Stimulated activated CD4-positive, alpha-beta T cell treated with anti-CD3 and anti-CD28 coated beads, Interleukin-4, amount 100 ng/mL, for 1 hour (primary cell): ENCODE measurements at regions not wholly inside any gene's neighbourhood (a gene's known extent, or its start where the extent isn't known, plus 50 kb on each side); places are given as distances from the start of the nearest gene placed in this dataset.
"Not testable (repeated sequence)": the region's sequence is repeated elsewhere in the genome, so short reads cannot be mapped to it uniquely, and the experiment has no call there.

Source experiments
- DNase-seq: peaks from one replicate; pipeline ENCODE4 v3.0.0-alpha.2; 2020

DNA sequence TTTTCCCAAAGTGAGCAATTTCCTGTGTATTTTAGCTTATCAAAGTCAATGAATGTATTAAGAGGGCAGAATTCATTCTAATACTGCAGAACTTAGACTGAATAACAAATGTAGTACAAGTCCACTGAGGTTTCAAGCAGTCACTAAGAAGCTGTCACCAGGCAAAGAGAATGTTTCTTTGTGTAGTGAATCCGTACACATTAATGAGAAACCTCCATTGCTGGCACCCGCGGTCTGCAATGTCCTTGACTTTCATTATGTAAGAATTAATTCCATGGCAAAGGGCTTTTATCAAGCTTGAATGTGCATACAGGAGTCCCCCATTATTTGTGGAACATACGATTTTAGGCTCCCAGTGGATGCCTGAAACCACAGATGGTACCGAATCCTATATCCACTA is 719.5 kb upstream of the TMPRSS15 start:
- no peak for DNase-seq

DNA sequence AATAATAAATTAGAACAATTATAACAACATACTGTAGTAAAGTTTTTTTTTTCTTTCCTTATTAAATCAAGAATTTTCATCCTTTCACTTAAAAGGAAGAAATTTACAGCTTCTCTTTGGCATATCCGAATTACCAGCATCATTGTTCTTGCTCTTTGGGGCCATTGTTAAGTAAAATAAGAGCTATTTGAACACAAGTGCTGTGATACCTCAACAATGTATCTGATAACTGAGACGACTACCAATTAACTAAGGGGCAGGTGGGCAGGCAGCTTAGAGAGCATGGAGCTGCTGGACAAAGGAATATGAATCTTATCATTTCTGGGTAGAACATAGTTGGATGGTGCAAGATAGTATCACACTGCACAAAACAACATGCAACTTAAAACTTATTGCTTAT is 719.9 kb upstream of the TMPRSS15 start:
- DNase-seq = no peak

DNA sequence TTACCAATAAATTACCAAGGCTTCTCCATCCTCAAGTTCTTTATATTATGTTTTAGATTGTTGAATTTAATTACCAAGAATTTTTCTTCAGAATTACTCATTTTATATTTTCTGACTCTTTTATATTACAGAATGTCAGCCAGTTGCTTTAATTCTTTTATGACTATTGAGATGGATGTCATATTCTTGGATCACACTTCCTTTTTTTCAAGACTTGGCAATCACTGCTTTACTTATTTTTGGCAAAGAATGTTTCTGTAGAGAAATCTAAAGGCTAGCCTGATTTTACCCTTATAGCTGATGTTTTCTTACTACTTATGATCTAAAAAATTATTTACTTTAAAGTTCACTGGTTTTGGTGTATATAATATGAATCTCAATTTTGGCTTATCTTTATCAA is 721.1 kb upstream of the TMPRSS15 start:
- no peak for DNase-seq

DNA sequence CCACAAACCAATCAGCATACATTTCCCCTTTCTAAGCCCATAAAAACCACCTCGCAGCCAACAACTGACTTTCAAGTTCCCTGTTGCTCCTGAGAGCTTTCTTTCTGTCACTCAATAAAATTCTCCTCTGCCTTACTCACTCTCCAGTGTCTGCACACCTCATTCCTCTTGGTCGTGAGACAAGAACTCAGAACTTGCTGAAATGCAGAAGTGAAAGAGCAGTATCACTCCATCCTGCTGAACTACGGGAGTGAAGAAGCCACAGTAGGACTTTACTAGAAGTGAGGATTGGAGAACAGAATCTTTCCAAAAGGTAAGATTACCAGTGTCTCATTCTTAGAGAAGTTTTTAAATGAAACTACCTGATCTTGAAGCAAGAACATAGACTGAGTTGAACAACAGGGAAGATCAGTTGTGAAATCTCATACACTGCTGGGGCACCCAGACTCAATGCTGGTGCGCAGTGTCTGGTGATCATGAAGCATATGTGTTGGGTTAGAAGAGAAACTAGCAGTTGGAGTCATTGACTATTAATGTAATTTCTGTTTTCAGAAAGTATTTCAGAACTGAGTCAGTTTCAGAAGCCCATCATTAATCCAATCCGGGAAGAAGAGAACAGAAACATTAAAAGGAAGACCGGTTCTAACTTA is 726.9 kb upstream of the TMPRSS15 start:
- DNase-seq = no peak

DNA sequence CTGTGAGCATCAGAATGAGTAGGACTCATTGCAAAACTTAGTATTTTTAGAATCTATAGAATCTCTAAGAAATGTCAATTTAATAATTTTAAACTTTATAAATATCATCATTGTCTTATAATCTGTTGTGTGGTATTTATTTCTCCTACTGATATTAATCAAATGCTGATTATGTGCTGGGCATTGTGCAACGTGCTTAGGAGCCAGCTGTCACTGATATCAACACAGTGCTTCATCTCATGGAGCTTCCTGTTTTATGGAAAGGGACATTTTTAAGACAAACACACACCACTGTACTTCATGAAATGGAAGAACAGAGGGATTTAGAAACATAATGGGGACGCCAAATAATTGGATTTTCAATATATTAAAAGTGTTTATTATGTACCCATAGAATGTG is 737.9 kb upstream of the TMPRSS15 start:
- no peak for DNase-seq

DNA sequence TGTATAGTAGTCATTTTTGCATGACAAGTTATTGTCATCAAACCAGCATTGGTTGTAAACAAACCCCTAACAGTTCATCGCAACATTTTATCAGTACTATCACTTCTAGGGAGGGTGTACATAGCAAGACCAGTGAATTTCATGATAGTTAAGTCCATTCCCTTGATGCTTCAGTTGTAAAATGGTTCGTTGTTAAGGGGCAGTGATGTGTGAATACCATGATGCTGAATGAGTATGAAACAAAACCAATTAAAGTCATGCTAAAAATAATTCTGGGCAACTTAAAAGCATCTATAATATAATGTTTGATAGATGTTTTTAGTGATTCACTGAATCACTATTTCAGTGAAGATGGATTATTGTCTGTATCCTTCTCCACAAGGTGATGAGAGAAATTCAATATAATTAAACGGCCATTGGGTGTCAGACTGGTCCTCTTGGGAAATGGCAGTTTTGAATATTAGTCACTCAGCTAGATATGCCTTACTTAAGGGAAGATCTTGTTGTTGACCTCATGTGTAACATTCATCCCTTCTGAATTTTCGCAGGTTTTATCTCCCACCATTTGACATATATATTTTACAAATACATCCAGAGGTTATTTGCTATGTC is 742.2 kb upstream of the TMPRSS15 start:
- DNase-seq = no peak

DNA sequence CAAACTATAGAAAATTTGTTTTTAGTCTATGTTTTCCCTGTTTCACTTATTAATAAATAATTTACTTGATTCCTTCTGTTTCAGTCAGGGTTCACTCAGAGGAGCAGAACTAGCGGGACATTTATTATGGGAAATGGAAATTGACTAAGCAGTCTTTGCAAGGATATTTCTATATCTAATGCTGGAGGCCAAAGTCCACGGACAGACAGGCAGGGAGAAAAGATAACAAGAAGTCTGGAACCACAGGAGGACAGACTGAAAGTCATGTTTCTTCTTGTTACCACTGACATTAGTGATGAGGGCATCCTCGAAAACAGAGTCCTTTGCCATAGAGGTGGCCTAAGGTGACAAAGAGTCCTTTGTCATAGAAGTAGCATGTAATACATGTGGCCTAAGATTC is 744.5 kb upstream of the TMPRSS15 start:
- DNase-seq = no peak

DNA sequence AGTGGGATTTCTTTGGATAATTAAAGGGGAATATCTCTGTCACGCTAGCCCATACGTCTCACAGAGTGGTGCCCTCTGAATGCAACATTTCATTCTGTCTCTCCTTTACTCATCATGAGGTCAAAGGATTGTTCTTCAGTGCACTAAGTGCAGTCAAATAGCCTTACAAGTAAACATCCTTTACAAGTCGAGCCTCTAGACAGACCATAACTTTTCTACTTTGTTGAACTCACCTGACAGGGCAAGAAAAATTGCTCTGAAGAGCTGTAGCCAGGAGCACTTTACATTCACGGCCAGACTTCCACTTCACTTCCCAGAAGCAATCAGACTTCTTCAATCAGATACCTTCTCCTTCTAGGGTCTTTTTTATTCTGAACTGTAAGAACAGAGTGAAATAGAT is 768.0 kb upstream of the TMPRSS15 start:
- DNase-seq = no peak

DNA sequence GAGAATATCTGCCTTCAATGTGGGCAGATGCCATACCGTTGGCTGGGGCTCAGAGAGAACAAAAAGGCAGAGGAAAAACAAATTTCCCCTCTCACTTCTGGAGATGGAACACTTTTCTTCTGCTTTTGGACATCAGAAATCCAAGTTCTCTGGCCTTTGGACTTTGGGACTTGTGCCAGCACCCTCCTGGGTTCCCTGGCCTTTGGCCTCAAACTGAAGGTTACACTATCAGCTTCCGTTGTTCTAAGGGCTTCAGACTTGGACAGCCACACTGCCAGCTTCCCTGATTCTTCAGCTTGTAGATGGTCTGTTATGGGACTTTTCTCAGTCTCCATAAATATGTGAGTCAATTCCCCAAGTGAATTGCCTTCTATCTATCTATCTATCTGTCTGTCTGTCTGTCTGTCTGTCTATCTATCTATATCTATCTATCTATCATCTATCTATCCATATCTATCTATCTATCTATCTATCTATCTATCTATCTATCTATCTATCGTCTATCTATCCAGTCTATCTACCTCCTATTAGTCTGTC is 778.1 kb upstream of the TMPRSS15 start:
- no peak for DNase-seq

DNA sequence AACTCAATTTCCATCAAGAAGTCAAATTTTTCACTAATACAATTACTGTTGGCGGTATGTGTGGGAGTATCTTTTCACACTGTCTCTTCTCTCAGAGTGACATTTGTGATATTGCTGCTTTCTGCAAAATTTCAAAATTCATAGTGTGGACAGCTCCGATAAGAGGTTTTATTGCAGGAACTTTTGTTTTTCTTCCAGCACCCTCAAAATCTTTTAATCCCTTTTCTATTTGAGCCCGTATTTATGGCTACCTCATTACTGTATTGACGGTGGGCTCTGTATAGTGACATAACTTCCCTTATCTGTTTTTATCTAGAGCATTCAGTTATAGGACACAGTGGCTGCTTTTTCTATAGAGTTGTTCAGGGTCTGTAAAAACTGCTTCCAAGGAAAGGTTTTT is 794.4 kb upstream of the TMPRSS15 start:
- no peak for DNase-seq

DNA sequence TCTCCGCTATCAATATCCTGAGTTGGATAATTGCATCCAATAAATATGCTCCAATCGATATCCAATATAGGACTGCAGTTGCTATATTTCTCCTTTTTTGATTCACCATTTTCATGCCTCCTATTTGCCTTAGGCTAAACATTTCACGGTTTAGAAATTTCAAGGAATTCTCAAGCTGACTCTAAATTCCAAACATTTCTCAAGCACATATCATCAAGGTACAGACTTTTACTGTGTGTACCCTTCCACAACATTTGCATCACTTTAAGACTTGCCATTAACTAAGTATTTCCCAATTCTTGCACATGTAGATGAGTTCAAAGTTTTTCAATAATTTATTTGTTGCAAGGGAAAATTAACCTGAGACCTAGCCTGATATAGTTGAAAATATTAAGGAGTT is 795.2 kb upstream of the TMPRSS15 start:
- DNase-seq = no peak

DNA sequence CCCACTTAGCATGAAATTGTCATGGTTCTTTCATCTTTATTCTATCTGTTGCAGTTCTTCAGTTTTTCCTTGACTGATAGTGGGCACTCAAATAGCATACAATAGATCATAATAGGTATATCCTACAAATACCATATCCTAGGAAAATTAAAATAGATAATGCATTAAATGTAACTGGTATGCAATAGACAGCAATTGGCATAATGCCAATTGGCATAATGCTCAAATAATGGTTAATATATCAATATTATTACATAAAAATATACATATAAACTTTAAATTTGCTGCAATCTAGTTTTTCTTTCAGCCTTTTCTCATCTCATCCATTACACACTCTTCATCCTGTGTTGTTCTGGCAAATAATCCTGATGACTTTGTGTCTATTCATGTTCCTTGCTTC is 814.6 kb upstream of the TMPRSS15 start:
- no peak for DNase-seq

DNA sequence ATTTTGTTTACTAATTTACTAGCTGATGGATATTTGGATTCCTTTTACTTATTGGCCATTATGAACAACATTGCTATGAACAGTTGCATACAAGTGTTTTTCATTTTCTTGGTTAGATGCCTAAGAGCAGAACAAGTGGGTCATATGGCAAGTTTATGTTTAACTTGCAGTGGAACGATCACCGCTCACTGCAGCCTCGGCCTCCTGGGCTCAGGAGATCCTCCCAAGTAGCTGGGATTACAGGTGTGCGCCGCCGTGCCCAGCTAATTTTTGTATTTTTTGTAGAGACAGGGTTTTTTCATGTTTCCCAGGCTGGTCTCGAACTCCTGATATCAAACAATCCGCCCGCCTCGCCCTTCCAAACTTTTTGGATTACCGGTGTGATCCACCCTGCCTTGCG is 820.5 kb upstream of the TMPRSS15 start:
- no peak for DNase-seq

DNA sequence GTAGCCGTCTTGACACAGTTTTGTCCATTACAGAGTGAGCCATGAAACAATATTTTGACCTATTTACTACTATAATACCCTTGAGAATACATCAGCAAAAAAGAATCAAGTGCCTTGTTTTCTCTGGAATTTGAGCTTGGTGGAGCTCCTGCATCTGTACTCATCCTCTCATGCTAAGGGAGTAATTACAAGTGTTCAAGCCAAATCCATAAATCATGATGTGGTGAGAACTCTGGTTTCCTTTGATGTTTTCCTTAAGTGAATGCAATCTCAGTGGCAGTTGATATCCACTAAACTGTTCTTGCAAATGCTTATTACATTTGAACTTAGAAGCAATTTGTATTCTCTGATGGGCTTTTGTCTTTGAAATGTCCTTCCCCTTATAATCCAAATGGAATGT is 824.6 kb upstream of the TMPRSS15 start:
- DNase-seq = no peak

DNA sequence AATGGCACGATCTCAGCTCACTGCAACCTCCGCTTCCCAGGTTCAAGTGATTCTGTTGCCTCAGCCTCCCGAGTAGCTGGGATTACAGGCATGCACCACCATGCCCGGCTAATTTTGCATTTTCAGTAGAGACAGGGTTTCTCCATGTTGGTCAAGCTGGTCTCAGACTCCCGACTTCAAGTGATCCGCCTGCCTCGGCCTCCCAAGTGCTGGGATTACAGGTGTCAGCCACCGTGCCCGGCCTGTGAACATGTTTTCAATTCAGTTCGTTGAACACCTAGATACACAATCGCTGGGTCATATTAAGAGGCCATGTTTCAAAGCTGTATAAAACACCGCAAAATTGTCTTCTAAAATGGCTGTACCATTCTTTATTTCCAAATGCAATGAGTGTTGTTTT is 830.3 kb upstream of the TMPRSS15 start:
- DNase-seq = not testable (repeated sequence)

DNA sequence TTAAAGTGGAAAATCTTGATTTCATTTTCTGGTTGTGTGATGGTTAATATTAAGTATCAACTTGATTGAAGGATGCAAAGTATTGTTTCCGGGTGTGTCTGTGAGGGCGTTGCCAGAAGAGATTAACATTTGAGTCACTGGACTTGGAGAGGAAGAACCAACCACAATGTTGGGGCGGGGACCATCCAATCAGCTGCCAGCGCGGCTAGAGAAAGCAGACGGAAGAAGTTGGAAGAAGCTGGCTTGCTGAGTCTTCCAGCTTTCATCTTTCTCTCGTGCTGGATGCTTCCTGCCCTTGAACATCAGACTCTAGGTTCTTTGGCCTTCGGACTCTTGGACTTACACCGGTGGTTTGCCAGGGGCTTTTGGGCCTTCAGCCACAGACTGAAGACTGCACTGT is 832.6 kb upstream of the TMPRSS15 start:
- no peak for DNase-seq

DNA sequence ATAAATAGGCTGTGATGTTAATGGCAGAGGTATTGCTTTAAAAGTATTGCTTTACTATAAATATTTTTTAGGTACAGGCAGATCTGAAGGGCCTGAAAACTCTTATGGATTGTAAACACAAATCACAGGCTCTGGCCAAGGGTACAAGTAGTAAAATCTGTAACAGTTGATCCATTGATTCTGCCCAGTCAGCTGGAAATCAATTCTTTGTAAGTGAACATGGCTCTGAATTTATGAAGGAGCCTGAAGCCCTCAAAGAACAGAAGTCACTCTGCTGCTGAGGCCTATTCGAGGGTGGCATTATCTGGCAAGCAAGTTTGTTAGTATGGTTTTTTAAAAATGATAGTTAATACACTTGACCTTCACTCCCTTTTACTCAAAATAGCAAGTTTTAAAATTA is 834.0 kb upstream of the TMPRSS15 start:
- DNase-seq = no peak

DNA sequence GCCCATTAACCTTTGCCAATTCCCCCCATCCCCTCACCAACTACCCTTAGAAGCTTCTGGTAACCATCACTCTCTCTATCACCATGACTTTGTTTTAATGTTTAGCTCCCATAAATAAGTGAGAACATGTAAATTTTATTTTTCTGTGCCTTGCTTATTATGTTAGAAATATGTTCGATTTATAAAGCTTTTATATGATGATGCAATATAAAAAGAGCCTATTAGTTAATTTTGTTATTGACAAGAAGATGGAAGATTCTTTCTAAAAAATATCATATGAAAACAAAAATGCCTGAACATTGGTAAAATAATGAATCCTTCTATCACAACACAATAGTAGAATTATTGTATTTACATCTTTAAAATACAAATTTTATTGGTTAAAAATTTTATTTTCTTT is 836.1 kb upstream of the TMPRSS15 start:
- DNase-seq = no peak

DNA sequence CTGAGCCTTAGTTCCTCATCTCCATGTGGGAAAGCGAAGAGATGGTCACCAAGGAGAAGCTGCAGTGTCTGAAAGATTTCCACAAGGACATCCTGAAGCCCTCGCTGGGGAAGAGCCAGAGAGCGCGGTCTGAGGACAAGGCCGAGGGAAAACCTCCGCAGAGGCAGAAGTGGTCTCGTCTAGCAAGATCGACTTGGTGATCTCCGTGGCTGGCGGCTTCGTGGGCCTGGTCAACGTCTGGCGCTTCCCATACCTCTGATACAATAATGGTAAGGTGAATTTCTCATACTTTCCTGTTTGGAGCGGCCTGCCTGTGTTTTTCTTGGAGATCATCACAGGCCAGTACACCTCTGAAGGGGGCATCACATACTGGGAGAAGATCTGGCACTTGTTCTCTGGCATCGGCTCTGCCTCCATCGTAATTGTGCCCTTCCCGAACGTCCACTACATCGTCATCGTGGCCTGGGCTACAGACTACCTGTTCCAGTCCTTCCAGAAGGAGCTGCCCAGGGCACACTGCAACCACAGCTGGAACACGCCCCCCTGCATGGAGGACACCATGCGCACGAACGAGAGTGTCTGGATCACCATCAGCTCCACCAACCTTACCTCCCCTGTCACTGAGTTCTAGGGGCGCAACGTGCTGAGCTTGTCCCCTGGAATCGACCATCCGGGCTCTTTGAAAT is 841.1 kb upstream of the TMPRSS15 start:
- no peak for DNase-seq

DNA sequence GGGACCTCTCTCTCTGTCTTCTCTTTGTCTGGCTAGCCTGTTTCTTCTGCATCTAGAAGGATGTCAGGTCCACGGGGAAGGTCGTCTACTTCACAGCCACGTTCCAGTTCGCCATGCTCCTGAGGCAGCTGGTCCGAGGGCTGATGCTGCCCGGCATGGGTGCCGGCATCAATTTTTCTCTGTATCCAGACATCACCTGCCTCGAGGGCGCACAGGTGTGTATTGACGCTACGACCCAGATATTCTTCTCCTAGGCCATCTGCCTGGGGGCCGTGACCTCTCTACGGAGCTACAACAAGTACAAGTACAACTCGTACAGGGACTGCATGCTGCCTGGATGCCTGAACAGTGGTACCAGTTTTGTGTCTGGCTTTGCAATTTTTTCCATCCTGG is 841.6 kb upstream of the TMPRSS15 start:
- DNase-seq = no peak

DNA sequence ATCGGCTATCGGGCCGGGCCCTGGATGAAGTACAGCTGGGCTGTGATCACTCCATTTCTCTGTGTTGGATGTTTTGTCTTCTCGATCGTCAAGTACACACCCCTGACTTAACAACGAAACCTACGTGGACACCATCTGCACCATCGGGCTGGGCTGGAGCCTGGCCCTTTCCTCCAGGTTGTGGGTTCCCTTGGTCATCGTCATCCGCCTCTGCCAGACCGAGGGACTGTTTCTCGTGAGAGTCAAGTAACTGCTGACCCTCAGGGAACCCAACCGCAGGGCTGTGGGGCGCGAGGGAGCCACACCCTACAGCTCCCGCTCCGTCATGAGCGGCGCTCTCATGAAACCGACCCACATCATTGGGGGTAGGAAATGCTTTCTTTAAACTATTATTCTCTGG is 842.4 kb upstream of the TMPRSS15 start:
- no peak for DNase-seq

DNA sequence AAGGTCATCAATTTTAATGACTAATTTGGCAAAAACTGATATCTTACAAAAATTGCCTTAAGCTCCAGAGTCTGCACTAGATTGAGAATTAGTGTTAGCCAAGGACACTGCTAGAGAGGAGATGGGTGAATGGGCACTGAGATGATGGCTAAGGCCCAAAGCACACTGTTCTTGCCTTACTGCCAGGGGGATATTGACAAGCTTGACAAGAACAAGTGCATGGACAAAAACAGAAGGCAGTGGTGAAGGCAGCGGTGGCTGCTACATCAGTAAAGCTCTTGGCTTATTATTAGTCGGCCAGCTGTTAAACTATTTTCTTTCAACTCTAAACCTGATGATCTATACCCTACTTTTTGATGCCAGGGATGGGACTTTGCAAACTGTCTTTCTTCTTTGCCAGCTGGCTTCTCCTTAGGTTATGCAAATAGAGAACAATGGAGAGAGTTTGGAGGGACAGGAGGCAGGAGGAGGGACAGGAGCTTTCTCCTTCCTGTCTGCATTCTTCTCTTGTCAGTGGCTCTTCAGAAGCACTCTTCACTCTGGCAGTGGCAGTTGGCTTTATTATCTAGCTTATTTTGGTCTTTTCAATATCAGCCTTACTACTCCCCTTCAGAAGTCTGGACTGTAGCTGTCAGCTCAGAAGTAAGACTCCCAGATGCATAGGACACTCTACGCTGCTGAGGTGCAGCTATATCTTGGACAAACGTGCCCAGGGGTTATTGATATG is 853.5 kb upstream of the TMPRSS15 start:
- DNase-seq = no peak

DNA sequence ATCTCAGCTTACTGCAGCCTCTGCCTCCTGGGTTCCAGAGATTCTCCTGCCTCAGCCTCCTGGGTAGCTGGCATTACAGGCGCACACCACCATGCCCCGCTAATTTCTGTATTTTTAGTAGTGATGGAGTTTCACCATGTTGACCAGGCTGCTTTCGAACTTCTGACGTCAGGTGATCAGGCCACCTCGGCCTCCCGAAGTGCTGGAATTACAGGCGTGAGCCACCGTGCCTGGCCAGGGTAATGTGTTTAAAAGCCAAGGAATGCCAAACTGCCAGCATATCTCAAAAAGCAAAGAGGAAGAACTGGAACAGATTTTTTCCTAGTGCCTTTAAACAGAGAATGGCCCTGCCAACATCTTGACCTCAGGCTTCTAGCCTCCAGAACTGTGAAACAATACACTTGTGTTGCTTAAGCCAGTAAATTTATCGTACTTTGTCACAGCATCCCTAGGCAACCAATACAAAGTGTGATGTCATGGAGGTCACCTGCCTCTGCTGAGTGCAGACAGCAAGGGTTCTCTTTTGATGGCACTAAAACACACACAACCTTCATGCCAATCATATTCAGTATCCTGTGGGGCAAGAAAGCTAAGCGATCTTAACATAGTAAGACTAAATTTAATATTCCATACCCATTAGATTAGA is 858.3 kb upstream of the TMPRSS15 start:
- no peak for DNase-seq
